Hepatocyte (in vitro differentiated cells): ENCODE measurements at regions not wholly inside any gene's neighbourhood (a gene's known extent, or its start where the extent isn't known, plus 50 kb on each side); places are given as distances from the start of the nearest gene placed in this dataset.

Experiments
- CTCF ChIP-seq: fragments of 200-600 bp; sonication (generic); IDR thresholded peaks from 2 replicates; pipeline ENCODE4 v1.5.1; 2016; ENCODE audit warnings: antibody characterized with exemption, mild to moderate bottlenecking; ENCODE audit not compliant: poor library complexity
- EZH2 ChIP-seq: fragments of 200-600 bp; sonication (generic); IDR thresholded peaks from 2 replicates; pipeline ENCODE4 v1.6.1; 2016; ENCODE audit warnings: antibody characterized with exemption, mild to moderate bottlenecking, borderline replicate concordance
- EZH2phosphoT487 ChIP-seq: fragments of 200-600 bp; sonication (generic); IDR thresholded peaks from one replicate; pipeline ENCODE4 v1.6.1; 2018; ENCODE audit warnings: antibody characterized with exemption, mild to moderate bottlenecking, low read depth, moderate library complexity; ENCODE audit not compliant: unreplicated experiment, severe bottlenecking

DNA sequence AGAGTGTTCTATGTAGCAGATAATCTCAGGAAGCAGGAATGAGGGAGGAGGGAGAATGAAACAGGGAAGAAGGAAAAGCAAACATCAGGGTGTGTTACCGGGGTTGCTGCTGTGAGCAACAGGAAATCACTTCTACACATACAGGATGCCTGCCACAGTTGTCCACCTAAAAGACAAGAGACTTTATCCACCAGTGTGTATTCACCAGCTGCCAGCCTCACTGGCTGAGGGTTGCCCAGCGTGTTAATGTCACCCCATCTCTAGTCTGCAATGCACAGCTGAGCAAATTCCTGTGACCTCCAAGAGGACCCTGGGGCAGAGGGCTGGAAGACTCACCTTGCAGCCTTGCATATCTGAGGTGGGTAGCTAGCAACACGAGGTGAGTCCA, 183.7 kb downstream of the GPAM start:
- TF ChIP-seq EZH2 (no peak), CTCF (no peak), EZH2phosphoT487 (no peak)
